HepG2 (cell line): ENCODE measurements at regions not wholly inside any gene's neighbourhood (a gene's known extent, or its start where the extent isn't known, plus 50 kb on each side); places are given as distances from the start of the nearest gene placed in this dataset.

Source experiments
- ATAC-seq: fragments of 200-7000 bp; cut with Tn5 transposase; 3 replicates; pipeline ENCODE4 v1.9.1; 2020; ENCODE audit warnings: mild to moderate bottlenecking, moderate library complexity
- BruUV-seq: library from RNA; stranded (reverse); fragments of 400-500 nt; replicated peaks from 2 replicates; lab custom pipeline; 2021; lab: Mats Ljungman, UMichigan
- CTCF ChIA-PET: fragments of 300-600 bp; formaldehyde crosslinking; extraction: SDS; loops from one replicate; lab custom pipeline; 2021; ENCODE audit warnings: low total read pairs, inconsistent platforms, low intra/inter-chr PET ratio; lab: Yijun Ruan, JAX
- POLR2A ChIA-PET: fragments of 350-600 bp; sonication (Branson Sonifier 250); formaldehyde crosslinking; loops from one replicate; lab custom pipeline; 2020; ENCODE audit warnings: antibody characterized with exemption, inconsistent platforms; lab: Yijun Ruan, JAX
- DNase-seq: peaks from one replicate; pipeline ENCODE4 v3.0.0-alpha.2; 2015; ENCODE audit warnings: low spot score
- FAIRE-seq: peaks from 3 replicates; lab custom pipeline; 2011; peaks lifted over from hg19 to GRCh38; lab: Jason Lieb, UNC
- H2AFZ ChIP-seq: one replicate; pipeline ENCODE4 v1.6.1; 2011; ENCODE audit warnings: low read length, inconsistent platforms
- H3K27ac ChIP-seq: fragments of 300-600 bp; 3 replicates; pipeline ENCODE4 v1.8.0; 2011; ENCODE audit warnings: mixed run types, mild to moderate bottlenecking, mixed read lengths, low read length, inconsistent platforms; ENCODE audit not compliant: insufficient read depth; ENCODE audit errors: extremely low read length
- H3K27me3 ChIP-seq, 2 experiments: fragments of 200-600 bp in 1 of 2; 2 replicates in 1 of 2; 3 replicates in 1 of 2; pipeline versions ENCODE4 v1.6.0 to v1.8.0; 2011; ENCODE audit warnings: low read length in 2 of 2, mild to moderate bottlenecking in 2 of 2, moderate library complexity in 2 of 2, inconsistent platforms in 1 of 2; ENCODE audit not compliant: insufficient read depth in 2 of 2, control insufficient read depth in 1 of 2
- H3K36me3 ChIP-seq, 2 experiments: fragments of 200-600 bp in 1 of 2; replicated peaks in 1 of 2; 2 replicates in 1 of 2; 3 replicates in 1 of 2; pipeline versions ENCODE4 v1.5.1 to v1.8.0; 2011; ENCODE audit warnings: low read length in 2 of 2, inconsistent platforms in 1 of 2; ENCODE audit not compliant: insufficient read depth in 2 of 2, control insufficient read depth in 1 of 2
- H3K4me1 ChIP-seq: 2 replicates; pipeline ENCODE4 v1.5.1; 2012; ENCODE audit warnings: low read length, inconsistent platforms; ENCODE audit not compliant: insufficient read depth
- H3K4me2 ChIP-seq: 2 replicates; pipeline ENCODE4 v1.6.0; 2011; ENCODE audit warnings: low read depth, low read length, inconsistent platforms
- H3K4me3 ChIP-seq, 3 experiments: fragments of 200-600 bp in 1 of 3; sonication (generic), shearing (Covaris generic) in 1 of 3; replicated peaks in 1 of 3; 2 replicates each; pipeline ENCODE4 v1.5.1; 2011 to 2016; ENCODE audit warnings: low read length in 3 of 3, inconsistent platforms in 2 of 3, low read depth in 2 of 3, mild to moderate bottlenecking in 2 of 3, control low read depth in 1 of 3, mixed read lengths in 1 of 3; ENCODE audit not compliant: insufficient read depth in 1 of 3
- H3K79me2 ChIP-seq: one replicate; pipeline ENCODE4 v1.6.1; 2011; ENCODE audit warnings: low read length, inconsistent platforms; ENCODE audit not compliant: insufficient read depth
- H3K9ac ChIP-seq: 2 replicates; pipeline ENCODE4 v1.6.0; 2011; ENCODE audit warnings: mild to moderate bottlenecking, low read depth, low read length, inconsistent platforms; ENCODE audit not compliant: insufficient read depth
- H3K9me3 ChIP-seq: 2 replicates; pipeline ENCODE4 v1.5.1; 2012; ENCODE audit warnings: mild to moderate bottlenecking, low read length
- H4K20me1 ChIP-seq: 2 replicates; pipeline ENCODE4 v1.6.0; 2011; ENCODE audit warnings: inconsistent platforms, mild to moderate bottlenecking, low read length, moderate library complexity; ENCODE audit not compliant: insufficient read depth
- ATF7-NPFF ChIP-seq: sonication (generic); formaldehyde crosslinking; IDR thresholded peaks from 2 replicates; pipeline ENCODE4 v1.8.1; 2023; ENCODE audit warnings: mild to moderate bottlenecking, low read depth, missing genetic modification reagents, moderate library complexity
- CREB1 ChIP-seq, 2 experiments: fragments of 450-650 bp in 1 of 2; IDR thresholded peaks; 2 replicates each; pipeline ENCODE4 v1.6.1; 2016 to 2017; ENCODE audit warnings: control low read depth in 1 of 2, mild to moderate bottlenecking in 1 of 2, missing compliant biosample characterization in 1 of 2, missing genetic modification characterization in 1 of 2
- ETV5 ChIP-seq: IDR thresholded peaks from 2 replicates; pipeline ENCODE4 v1.6.1; 2018; ENCODE audit warnings: missing biosample characterization, missing genetic modification reagents, inconsistent platforms, borderline replicate concordance
- HMG20B ChIP-seq: conservative IDR thresholded peaks from 2 replicates; pipeline ENCODE4 v1.6.1; 2016; ENCODE audit warnings: missing genetic modification reagents, missing compliant biosample characterization
- NCOA1 ChIP-seq: sonication (generic); formaldehyde crosslinking; IDR thresholded peaks from 2 replicates; pipeline ENCODE4 v1.9.0; 2021; ENCODE audit warnings: missing genetic modification reagents
- REXO4 ChIP-seq: sonication (generic); formaldehyde crosslinking; IDR thresholded peaks from 2 replicates; pipeline ENCODE4 v1.8.0; 2022; ENCODE audit warnings: missing genetic modification reagents, mild to moderate bottlenecking, borderline replicate concordance
- ZBTB42 ChIP-seq: sonication (generic); formaldehyde crosslinking; IDR thresholded peaks from 2 replicates; pipeline ENCODE4 v1.5.0; 2020; ENCODE audit warnings: mild to moderate bottlenecking, missing genetic modification reagents
- ZIK1 ChIP-seq: sonication (generic); formaldehyde crosslinking; IDR thresholded peaks from 2 replicates; pipeline ENCODE4 v1.5.0; 2020; ENCODE audit warnings: mild to moderate bottlenecking, low read depth, missing genetic modification reagents, borderline replicate concordance
- ZNF776 ChIP-seq: sonication (generic); formaldehyde crosslinking; IDR thresholded peaks from 2 replicates; pipeline ENCODE4 v1.4.0; 2020; ENCODE audit warnings: mild to moderate bottlenecking, missing genetic modification reagents
- ZSCAN29 ChIP-seq: sonication (generic); formaldehyde crosslinking; conservative IDR thresholded peaks from 2 replicates; pipeline ENCODE4 v1.4.0; 2020; ENCODE audit warnings: mild to moderate bottlenecking, missing genetic modification reagents
- WGBS: methylation state at CpG from one replicate; pipeline ENCODE4 v1.1.6; 2017; ENCODE audit warnings: low lambda C conversion rate; 5-methylcytosine and 5-hydroxymethylcytosine counted together
- in situ Hi-C: cut with HindIII; loops from 2 replicates; pipeline ENCODE4 v1.10.0; 2017; ENCODE audit warnings: low pct_unique_long_range_greater_than_20kb; ENCODE audit not compliant: extremely low pct_ligation_motif_present
- intact Hi-C: fragments of 100-400 bp; cut with micrococcal nuclease; formaldehyde crosslinking; loops from one replicate; pipeline ENCODE4 v1.10.0; 2022; ENCODE audit not compliant: unreplicated experiment
- TF ChIP-seq, protein P1 (sequence below): sonication (generic); formaldehyde crosslinking; IDR thresholded peaks from 2 replicates; pipeline ENCODE4 v1.5.1; 2020; ENCODE audit warnings: missing genetic modification reagents, mild to moderate bottlenecking, borderline replicate concordance
- TF ChIP-seq, protein P2 (sequence below): sonication (generic); formaldehyde crosslinking; IDR thresholded peaks from 2 replicates; pipeline ENCODE4 v1.4.0; 2020; ENCODE audit warnings: missing genetic modification reagents
- TF ChIP-seq, protein P3 (sequence below): sonication (generic); formaldehyde crosslinking; IDR thresholded peaks from 2 replicates; pipeline ENCODE4 v1.5.0; 2020; ENCODE audit warnings: mild to moderate bottlenecking, low read depth, missing genetic modification reagents, borderline replicate concordance

DNA sequence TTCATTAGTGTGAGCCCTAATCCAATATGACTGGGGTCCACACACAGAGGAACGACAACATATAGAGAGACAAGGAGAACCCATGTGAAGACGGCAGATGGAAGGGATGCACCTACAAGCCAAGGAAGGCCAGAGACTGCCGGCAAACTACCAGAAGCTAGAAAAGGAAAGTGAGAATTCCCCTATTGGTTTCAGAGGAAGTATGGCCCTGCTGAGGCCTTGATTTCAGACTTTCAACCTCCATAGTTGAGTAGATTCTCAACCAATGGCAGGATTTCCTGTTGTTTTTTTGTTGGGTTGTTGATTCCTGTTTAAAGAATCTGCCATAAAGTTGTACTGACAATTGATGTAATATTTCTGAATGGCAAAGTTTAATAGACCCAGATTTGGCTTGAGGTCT is 241.5 kb downstream of the SATB2 start:
- FAIRE-seq: no peak

DNA sequence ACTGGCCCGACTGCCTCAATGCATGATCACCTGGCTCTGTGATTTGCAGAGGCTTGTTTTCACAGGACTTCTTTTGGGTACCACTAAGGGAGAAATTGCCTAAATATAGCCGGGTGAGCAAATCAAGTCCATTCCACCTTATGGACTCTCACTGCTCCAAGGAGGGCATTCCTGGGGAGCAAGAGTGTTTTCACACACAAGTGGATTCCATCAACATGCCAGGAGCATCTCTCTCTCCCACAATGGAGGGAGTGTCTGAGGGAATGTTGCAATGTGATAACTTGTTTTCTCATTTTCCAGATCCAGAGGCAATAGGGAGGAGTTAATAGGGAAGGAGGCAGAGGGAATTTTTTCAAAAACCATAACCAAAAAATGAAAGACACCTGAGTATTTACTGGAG is 250.7 kb downstream of the SATB2 start:
- Histone ChIP-seq H2AFZ (no peak overlapping the region), H4K20me1 (no peaks in the 10 kb centered on the region), H3K27me3 (no peaks in the 10 kb centered on the region), H3K9me3 (0 out of 2 replicates have a peak, but pooled peaks cover 6% of the 10 kb centered on the region), H3K36me3 (no peaks in the 10 kb centered on the region), H3K79me2 (no peaks in the 10 kb centered on the region), H3K4me3 (no peak overlapping the region), H3K9ac (no peak overlapping the region), H3K4me1 (no peaks in the 10 kb centered on the region), H3K27ac (no peak overlapping the region), H3K4me2 (no peak overlapping the region)
- WGBS: 25% methylated on average over 2 of the region's 2 CpGs
- FAIRE-seq: no peak
- ATAC-seq: no peak
- DNase-seq: no peak
- CTCF ChIA-PET: no interaction called here
- intact Hi-C loops: no loop called here
- in situ Hi-C loops: no loop called here
- no TSS peak for BruUV-seq
- POLR2A ChIA-PET: no interaction called here
- TF ChIP-seq CREB1 (IDR thresholded peaks at IDR 0.05) (no peak), CREB1 (CRISPR knock-in tag; IDR thresholded peaks at IDR 0.05) (no peak), HMG20B (CRISPR knock-in tag) (no peak), ETV5 (CRISPR knock-in tag) (no peak)
- TF ChIP-seq, protein P1, sequence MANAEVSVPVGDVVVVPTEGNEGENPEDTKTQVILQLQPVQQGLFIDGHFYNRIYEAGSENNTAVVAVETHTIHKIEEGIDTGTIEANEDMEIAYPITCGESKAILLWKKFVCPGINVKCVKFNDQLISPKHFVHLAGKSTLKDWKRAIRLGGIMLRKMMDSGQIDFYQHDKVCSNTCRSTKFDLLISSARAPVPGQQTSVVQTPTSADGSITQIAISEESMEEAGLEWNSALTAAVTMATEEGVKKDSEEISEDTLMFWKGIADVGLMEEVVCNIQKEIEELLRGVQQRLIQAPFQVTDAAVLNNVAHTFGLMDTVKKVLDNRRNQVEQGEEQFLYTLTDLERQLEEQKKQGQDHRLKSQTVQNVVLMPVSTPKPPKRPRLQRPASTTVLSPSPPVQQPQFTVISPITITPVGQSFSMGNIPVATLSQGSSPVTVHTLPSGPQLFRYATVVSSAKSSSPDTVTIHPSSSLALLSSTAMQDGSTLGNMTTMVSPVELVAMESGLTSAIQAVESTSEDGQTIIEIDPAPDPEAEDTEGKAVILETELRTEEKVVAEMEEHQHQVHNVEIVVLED (CRISPR knock-in tag): no peak
- TF ChIP-seq, protein P2, sequence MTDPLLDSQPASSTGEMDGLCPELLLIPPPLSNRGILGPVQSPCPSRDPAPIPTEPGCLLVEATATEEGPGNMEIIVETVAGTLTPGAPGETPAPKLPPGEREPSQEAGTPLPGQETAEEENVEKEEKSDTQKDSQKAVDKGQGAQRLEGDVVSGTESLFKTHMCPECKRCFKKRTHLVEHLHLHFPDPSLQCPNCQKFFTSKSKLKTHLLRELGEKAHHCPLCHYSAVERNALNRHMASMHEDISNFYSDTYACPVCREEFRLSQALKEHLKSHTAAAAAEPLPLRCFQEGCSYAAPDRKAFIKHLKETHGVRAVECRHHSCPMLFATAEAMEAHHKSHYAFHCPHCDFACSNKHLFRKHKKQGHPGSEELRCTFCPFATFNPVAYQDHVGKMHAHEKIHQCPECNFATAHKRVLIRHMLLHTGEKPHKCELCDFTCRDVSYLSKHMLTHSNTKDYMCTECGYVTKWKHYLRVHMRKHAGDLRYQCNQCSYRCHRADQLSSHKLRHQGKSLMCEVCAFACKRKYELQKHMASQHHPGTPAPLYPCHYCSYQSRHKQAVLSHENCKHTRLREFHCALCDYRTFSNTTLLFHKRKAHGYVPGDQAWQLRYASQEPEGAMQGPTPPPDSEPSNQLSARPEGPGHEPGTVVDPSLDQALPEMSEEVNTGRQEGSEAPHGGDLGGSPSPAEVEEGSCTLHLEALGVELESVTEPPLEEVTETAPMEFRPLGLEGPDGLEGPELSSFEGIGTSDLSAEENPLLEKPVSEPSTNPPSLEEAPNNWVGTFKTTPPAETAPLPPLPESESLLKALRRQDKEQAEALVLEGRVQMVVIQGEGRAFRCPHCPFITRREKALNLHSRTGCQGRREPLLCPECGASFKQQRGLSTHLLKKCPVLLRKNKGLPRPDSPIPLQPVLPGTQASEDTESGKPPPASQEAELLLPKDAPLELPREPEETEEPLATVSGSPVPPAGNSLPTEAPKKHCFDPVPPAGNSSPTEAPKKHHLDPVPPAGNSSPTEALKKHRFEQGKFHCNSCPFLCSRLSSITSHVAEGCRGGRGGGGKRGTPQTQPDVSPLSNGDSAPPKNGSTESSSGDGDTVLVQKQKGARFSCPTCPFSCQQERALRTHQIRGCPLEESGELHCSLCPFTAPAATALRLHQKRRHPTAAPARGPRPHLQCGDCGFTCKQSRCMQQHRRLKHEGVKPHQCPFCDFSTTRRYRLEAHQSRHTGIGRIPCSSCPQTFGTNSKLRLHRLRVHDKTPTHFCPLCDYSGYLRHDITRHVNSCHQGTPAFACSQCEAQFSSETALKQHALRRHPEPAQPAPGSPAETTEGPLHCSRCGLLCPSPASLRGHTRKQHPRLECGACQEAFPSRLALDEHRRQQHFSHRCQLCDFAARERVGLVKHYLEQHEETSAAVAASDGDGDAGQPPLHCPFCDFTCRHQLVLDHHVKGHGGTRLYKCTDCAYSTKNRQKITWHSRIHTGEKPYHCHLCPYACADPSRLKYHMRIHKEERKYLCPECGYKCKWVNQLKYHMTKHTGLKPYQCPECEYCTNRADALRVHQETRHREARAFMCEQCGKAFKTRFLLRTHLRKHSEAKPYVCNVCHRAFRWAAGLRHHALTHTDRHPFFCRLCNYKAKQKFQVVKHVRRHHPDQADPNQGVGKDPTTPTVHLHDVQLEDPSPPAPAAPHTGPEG (CRISPR knock-in tag): no peak

More for the DNA sequence above, 241.5 kb downstream of the SATB2 start:
- no peaks in the 10 kb centered on the region for H3K27me3 ChIP-seq
- 68% methylated on average over 3 of the region's 3 CpGs for WGBS
- no peaks in the 10 kb centered on the region for H3K4me1 ChIP-seq
- no peaks in the 10 kb centered on the region for H4K20me1 ChIP-seq
- POLR2A ChIA-PET: no interaction called here
- BruUV-seq: no TSS peak
- H3K4me2 ChIP-seq: no peak overlapping the region
- ATAC-seq: no peak
- 0 out of 2 replicates have a peak, but pooled peaks cover 6% of the 10 kb centered on the region for H3K9me3 ChIP-seq
- in situ Hi-C loops (no loop called here), intact Hi-C loops (no loop called here)
- H2AFZ ChIP-seq: no peak overlapping the region
- H3K4me3 ChIP-seq: no peak overlapping the region
- H3K27ac ChIP-seq: no peak overlapping the region
- no peaks in the 10 kb centered on the region for H3K36me3 ChIP-seq
- CTCF ChIA-PET: no interaction called here
- no peak overlapping the region for H3K9ac ChIP-seq
- no peak for TF ChIP-seq ZIK1 (CRISPR knock-in tag)
- no peak for TF ChIP-seq NCOA1 (CRISPR knock-in tag)
- no peak for TF ChIP-seq ZSCAN29 (CRISPR knock-in tag)
- TF ChIP-seq REXO4: no peak
- TF ChIP-seq, protein P3, sequence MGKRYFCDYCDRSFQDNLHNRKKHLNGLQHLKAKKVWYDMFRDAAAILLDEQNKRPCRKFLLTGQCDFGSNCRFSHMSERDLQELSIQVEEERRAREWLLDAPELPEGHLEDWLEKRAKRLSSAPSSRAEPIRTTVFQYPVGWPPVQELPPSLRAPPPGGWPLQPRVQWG: no peak
- TF ChIP-seq ATF7-NPFF (CRISPR knock-in tag): no peak
- TF ChIP-seq ZBTB42 (CRISPR knock-in tag): no peak
- TF ChIP-seq ZNF776 (CRISPR knock-in tag): no peak
- no peaks in the 10 kb centered on the region for H3K79me2 ChIP-seq
- DNase-seq: no peak
